T1000 (cell line): ENCODE measurements at regions not wholly inside any gene's neighbourhood (a gene's known extent, or its start where the extent isn't known, plus 50 kb on each side); places are given as distances from the start of the nearest gene placed in this dataset.
"Not testable (repeated sequence)": the region's sequence is repeated elsewhere in the genome, so short reads cannot be mapped to it uniquely, and the experiment has no call there.

Experiments
- DNase-seq: peaks from one replicate; lab custom pipeline; 2025; ENCODE audit warnings: mixed read lengths; lab: John Stamatoyannopoulos, UW

- DNase-seq, result no peak
Measured at GRCh38 chrX:125198546-125198945, 121.1 kb upstream of the TEX13C start.

GRCh38 chrX:125202591-125203248 is 117.0 kb upstream of the TEX13C start:
- DNase-seq, result no peak

GRCh38 chrX:125203365-125203736 is 116.3 kb upstream of the TEX13C start:
- no peak for DNase-seq

- DNase-seq, result peak; percentile 4
Measured at GRCh38 chrX:125203737-125204578, 115.7 kb upstream of the TEX13C start.

GRCh38 chrX:125204681-125205132 is 115.0 kb upstream of the TEX13C start:
- no peak for DNase-seq

GRCh38 chrX:125205133-125205917 is 114.3 kb upstream of the TEX13C start:
- DNase-seq, result peak; percentile 51

- DNase-seq, result no peak
Measured at GRCh38 chrX:125205918-125206665, 113.6 kb upstream of the TEX13C start.

- no peak for DNase-seq
Measured at GRCh38 chrX:125210146-125210545, 109.5 kb upstream of the TEX13C start.

- DNase-seq, result no peak
Measured at GRCh38 chrX:125219852-125220251, 99.8 kb upstream of the TEX13C start.

- DNase-seq, result no peak
Measured at GRCh38 chrX:125236955-125237354, 82.7 kb upstream of the TEX13C start.

- DNase-seq, result no peak
Measured at GRCh38 chrX:125248931-125249330, 70.7 kb upstream of the TEX13C start.

GRCh38 chrX:125255759-125256158 is 63.9 kb upstream of the TEX13C start:
- not testable (repeated sequence) for DNase-seq

GRCh38 chrX:125262836-125263235 is 56.8 kb upstream of the TEX13C start:
- no peak for DNase-seq

GRCh38 chrX:125266153-125266660 is 53.5 kb upstream of the TEX13C start:
- DNase-seq, result no peak
